ENCODE measurements at regions not wholly inside any gene's neighbourhood (a gene's known extent, or its start where the extent isn't known, plus 50 kb on each side); places are given as distances from the start of the nearest gene placed in this dataset.
"Not testable (repeated sequence)": the region's sequence is repeated elsewhere in the genome, so short reads cannot be mapped to it uniquely, and the experiment has no call there.

DNA sequence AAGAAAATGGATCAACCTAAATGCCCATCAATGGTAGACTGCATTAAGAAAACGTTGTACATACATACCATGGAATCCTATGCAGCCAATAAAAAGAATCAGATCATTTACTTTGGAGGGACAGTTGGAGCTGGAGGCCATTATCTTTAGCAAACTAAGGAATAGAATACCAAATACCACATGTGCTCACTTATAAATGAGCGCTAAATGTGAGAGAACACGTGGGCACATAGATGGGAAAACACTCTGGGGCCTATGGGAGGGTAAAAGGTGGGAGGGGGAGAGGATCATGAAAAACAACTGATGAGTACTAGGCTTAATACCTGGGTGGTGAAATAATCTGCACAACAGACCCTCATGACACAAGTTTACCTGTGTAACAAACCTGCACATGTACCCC is 1729.9 kb upstream of the PCDH10 start:
- DNase-seq, result no peak

DNA sequence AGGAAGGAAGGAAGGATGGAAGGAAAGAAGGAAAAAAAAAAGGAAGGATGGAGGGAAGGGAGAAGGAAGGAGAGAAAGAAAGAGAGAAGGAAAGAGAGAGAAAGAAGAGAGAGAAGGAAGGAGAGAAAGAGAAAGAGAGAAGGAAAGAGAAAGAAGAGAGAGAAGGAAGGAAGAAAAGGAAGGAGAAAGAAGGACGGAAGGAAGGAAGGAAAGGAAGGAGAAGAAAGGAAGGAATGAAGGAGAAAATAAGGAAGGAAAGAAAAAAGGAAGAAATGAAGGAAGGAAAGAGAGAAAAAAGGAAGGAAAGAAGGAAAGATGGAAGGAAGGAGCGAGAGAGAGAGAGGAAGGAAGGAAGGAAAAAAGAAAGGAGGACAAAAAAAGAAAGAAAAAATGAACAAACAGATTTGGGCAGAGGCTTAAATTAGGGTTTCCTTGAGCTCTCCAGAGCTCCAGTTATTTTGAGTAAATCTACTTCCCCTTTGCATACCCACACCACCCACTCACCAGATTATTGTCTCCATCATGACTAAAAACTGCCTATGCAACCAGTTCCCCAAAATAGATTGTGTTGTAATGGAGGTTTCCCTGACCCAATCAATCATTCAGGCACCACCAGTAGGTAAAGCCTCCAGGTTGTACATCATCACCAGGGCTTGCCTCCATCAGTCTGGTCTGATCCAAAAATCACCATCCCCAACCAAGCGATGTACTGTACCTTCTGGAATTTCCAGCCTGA is 1722.9 kb upstream of the PCDH10 start:
- DNase-seq, result no peak

DNA sequence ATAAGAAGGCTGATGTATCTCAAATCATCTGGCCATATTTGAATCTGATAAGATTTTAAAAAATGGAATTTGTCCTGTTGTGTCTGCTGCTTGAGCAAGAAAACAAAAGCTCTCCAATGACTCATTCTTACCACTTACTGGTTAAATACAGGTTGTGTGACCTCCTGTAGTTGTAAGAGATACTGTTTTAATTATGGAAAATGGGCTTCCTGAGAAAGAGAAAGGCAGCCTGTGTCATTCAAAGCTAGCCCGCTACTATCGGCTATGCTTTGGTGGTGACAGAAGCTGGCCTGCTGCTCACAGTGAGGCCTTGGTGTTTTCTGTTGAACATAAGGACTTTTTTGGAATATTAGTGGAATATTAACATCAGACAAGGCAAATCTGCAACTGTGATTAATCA is 1722.1 kb upstream of the PCDH10 start:
- no peak for DNase-seq

- no peak for DNase-seq
These were observed 1718.8 kb upstream of the PCDH10 start for GRCh38 chr4:131430302-131430701.

- no peak for DNase-seq
These were observed 1707.9 kb upstream of the PCDH10 start for GRCh38 chr4:131441004-131441688.

- DNase-seq, result no peak
These were observed 1701.2 kb upstream of the PCDH10 start for GRCh38 chr4:131447883-131448282.

- DNase-seq, result no peak
These were observed 1698.4 kb upstream of the PCDH10 start for GRCh38 chr4:131450572-131451209.

DNA sequence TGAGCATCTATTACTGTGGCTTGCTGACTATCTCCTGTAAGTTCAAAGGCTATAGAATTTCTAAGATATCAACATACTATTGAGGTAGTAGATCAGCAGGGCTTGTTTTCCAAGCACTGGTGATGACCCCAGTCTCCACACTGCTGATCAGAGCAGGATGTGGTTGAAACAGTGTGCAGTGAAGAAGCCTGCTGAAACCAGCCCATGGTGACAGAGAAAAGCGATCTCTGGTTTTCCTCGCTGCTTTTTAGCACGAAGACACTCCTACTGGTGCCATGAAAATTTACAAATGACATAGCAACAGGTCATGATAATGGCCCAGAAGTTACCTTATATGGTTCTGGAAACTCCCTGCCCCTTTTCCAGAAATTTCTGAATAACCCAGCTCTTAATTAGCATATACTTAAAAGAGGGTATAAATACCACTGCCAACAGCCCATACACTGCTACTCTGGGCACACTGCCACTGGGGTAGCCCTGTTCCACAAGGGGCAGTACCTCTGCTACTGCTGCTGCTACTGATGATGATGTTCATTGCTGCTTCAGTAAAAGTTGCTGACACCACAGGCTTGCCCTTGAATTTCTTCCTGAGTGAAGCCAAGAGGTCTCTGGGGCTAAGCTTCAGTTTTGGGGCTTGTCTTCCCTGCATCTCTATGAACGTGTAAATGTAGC is 1689.5 kb upstream of the PCDH10 start:
- DNase-seq, result no peak

- no peak for DNase-seq
These were observed 1678.7 kb upstream of the PCDH10 start for GRCh38 chr4:131470360-131470759.

DNA sequence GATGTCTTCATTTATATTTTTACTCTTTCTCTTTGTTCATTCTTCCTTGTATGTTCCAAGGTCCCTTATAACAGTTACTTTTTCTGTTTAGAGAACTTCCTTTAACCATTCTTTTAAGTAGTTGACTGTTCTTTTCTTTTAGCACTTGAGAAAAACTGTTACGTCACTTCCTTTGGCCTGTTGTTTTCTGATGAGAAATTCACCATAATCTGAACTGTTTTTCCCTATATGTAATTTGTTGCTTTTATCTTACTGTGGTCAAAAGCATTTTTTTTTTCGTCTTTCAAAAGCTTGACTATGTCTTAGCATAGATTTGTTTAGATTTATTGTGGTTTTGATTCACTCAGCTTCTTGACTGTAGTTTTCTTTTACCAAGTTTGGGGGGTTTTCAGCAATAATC is 1660.3 kb upstream of the PCDH10 start:
- no peak for DNase-seq

- not testable (repeated sequence) for DNase-seq
These were observed 1652.9 kb upstream of the PCDH10 start for GRCh38 chr4:131496211-131496610.

DNA sequence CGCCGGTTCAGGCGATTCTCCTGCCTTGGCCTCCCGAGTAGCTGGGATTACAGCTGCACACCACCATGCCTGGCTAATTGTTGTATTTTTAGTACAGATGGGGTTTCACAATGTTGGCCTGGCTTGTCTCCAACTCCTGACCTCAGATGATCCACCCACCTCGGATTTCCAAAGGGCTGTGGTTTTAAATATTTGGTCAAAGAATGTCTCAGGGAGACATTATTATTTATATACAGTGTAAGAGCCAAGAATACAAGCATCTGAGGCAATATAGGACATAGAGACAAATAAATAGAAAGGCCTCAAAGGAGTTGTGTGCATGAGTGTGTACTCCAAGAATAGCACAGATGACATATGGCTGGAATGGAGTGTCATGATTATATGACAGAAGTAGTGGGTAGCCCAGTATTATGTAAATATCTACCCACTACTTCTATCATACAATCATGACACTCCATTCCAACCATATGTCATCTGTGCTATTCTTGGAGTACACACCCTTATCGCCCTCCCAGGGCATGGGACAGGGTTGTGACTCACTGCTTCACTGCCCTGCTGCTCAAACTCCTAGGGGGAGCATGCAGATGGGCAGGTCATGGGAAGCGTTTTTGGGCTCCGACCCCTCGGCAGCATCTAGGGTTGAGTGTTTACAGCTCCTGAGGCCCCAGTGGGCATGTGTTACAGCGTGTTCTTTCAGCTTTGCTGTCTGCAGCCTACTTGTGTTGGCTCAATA is 1649.8 kb upstream of the PCDH10 start:
- no peak for DNase-seq

DNA sequence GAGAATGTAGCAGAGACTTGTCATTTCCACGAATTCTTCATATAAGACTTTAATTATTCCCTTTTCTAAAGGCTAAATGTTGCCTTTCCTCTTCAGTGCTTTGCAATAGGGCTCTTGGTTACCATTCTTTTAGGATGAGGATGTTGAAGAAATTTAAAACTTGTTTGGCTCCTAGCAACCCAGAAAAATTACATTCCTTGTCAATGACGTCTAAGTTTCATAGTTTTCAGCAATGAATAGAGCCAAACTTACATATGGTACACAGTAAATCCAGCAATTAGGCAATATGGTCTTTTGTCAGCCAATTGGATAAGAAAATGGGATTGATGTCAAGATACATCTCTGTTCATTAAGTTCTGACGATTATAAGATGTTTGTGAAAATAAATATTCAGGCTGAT is 1639.6 kb upstream of the PCDH10 start:
- no peak for DNase-seq

DNA sequence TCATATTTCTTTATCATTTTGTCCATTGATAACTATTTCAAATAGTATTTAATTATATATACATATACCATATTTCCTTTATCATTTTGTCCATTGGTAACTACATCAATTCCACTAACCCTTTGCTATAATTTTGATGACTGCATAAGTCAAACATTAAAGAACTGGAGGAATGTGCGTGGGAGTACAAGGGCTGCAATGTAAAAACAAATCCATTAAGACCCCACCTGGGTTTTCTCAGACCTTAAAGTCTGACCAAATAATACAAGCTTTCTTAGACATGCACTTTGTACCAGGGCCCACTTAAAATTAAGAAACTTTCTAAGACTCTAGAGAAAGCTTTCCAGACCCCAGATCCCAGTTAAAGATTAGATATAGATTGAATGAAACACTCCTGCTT is 1622.4 kb upstream of the PCDH10 start:
- no peak for DNase-seq

DNA sequence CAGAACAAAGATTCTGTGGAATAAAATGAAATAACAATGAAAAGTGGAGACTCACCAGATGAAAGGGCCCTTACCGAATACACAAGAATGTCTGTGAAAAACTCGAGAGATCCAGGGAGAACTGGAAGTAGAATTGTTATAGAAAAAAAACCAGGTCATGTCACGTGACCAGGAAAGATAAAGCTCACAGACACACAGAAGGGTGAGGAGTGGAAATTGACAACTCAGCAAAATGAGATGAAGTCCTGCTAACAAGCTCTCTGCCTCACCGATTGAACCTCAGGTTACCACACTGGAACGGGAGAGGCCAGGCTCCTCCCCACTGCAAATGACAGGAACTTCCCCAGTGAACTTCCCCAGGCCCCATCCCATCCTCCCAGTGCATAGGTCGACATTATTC is 1618.0 kb upstream of the PCDH10 start:
- no peak for DNase-seq

- DNase-seq, result no peak
These were observed 1614.0 kb upstream of the PCDH10 start for GRCh38 chr4:131534944-131535645.

DNA sequence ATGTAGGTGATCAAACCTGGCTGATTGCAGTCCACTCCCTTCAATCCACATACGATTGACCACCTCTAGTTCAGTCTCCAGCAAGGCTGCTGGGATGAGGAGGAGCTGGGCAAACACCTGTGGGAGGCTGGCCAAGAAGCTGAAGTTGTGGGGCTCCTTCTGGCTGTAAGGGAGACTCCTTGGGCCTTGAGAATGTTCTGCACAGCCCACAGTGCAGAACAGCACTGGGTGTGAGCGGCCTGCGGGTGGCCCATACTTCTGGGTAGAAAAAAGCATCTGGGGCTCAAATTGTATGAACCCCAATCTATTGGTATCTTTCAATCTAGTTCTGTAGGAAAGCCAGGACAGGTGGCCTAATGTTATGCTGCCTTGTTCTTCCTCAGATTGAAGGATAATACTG is 1608.8 kb upstream of the PCDH10 start:
- DNase-seq, result no peak

DNA sequence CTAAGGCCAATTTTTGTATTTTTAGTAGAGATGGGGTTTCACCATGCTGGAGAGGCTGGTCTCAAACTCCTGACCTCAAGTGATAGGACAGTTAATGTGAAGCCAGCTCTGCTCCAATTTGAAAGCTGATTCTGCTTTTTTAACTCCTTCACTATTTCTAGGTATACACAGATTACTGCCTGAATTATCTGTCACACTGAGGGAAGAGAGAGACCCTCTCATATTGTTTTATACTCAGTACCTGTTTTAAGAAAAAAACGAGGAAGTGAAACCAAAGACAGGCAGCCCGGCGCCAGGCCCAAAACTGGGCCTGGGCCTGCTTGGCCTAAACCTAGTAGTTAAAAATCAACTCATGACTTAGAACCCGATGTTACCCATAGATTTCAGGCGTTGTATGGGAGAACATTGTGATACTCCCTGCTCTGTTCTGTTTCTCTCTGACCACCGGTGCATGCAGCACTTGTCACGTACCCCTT is 1601.5 kb upstream of the PCDH10 start:
- no peak for DNase-seq

- no peak for DNase-seq
These were observed 1597.8 kb upstream of the PCDH10 start for GRCh38 chr4:131551306-131551705.

- DNase-seq, result no peak
These were observed 1583.1 kb upstream of the PCDH10 start for GRCh38 chr4:131566026-131566425.

- no peak for DNase-seq
These were observed 1564.5 kb upstream of the PCDH10 start for GRCh38 chr4:131584587-131584986.

- no peak for DNase-seq
These were observed 1554.0 kb upstream of the PCDH10 start for GRCh38 chr4:131595140-131595539.

All from NCI-H1048 (cell line).